NCI-H2196 (cell line): ENCODE measurements at regions not wholly inside any gene's neighbourhood (a gene's known extent, or its start where the extent isn't known, plus 50 kb on each side); places are given as distances from the start of the nearest gene placed in this dataset.

Source experiments
- DNase-seq: peaks from one replicate; lab custom pipeline; 2025; ENCODE audit not compliant: unreplicated experiment; lab: John Stamatoyannopoulos, UW

DNA sequence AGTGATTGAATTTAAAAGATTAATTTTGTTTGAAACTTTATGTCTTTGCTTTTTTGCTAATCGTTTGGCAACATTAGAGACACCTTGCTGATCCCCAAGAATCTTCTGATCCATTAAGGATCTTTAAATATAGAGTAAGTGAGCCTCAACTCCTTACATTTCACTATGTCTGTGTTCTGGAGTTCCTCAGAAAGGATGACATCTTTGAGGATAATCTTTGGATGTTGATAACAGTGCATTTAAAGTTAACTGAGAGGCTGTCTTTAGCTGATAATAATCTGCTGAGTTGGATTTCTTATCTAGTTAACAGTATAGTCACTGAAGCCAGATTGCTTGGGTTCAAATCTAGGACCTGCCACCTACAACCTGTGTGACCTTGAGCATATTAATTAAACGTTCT, 221.6 kb upstream of the EMCN start:
- DNase-seq: no peak

DNA sequence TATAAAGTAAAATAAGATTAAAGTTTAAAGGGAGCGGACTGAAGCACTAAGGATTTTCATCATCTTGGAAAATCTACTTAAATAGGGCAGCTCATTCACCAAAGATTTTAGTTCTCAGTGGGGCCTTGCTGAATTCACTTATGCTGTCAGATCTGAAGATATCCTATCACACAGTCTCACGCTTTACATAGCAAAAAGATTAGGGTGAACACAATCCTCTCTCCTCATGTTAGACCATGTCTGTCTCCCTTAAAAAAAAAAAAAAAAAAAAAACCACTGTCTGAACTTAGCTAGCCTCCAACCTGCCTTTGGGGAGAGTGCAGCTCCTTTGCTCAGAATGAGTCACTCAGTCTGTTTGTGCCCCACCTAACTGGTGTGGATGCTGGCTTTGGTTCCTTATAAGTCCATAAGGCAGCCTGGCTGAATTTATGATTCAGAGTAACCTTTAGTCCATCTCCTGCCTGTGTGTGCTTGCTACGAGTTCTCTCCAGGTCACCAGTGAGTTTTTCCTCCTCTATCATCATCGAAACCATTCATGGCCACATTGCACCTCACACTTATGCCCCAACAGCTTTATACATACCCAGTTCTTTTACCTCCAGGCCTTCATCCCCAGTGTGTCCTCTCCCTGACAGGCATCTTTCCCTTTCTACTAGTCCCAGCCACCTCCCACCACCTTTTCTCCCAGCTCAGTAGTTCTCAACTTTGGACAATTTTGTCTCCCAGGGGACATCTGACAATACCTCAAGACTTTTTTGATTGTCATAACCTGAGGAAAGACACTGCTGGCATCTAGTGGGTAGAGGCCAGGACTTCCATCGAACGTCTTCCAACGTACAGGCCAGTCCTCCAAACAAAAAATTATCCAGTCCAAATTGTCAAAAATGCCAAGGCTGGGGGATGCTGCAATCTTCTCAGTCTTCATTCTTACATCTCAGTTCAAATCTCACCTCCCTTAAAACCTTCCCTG, 220.7 kb upstream of the EMCN start:
- DNase-seq: no peak

DNA sequence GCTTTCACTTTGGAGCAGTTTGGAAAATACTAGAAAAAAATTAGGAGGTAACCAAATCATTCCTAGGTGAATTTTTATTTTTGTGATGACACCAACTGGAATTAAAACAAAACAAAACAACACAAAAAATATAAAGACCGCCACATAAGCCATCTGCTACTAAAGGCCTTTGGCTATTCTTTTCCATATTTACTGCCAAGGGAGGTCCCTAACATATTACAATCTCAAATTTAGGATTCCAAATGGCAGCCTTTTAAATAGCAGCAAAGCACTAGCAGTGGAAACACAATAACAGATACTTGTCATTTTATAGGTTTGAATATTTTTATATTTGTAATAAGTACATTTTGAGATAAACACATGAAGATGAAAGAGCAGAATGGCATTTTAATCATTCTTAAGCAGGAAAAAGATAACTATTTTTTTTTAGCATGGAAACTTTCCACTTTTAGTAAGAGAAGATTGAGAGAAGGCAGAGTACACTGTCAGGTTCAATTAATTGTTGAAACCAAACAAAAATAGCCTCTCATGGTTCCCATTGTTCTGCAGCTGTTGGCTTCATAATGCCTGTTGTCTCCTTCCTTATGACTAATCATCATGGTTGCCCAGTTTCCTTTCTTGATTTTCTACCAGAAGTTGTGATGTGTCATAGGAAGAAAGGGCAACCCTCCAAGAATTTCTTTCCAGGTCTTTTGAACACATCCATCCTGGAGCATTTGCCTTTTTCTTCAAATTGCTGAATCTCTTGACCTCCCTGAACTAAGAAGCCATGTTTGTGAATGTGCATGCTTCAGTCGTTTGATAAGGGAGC, 219.0 kb upstream of the EMCN start:
- DNase-seq: no peak

DNA sequence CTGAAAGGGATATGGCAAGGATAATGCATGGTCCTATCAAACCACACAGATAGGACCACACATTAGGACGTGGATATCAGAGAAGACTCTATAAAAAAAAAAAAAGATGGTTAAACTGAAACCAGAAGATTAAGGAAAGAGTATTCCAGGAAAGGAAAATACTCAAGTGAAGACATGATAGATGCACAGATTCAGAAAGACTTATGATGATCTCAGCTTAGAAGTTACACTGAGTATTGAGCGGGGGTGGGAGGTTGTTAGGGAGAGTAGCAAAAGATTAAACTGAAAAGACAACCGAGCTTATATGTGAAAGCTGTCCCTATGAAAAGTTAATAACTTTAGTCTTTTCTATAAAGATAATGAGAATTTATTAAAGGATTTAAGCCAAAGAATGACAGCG, 211.0 kb upstream of the EMCN start:
- no peak for DNase-seq

DNA sequence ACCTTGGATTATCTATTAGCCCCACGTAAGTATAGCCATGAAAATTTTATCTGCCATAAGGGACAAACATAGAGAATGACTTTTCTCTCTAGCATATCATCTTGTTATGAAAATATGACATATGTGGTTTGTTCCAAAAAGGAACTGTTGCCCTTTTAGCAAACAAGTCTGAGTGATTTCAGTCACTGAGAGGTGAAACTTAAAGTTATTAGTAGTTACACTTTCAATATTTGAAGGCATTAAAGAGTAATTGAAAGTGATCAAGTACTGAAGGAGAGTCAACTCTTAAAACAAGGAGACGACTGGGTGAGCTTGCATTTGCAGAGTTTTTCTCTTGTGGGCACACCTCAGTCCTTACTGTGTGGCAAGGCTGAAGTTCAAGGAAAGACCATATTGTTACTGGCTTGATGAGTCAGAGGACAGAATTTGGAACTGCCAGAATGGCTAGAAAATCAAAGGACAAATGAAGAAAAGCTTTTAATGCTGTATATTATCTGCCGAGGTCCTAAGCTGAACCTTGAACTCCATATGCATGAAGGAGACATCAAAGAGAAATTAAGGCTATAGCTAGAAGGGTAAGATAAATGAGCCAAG, 205.1 kb upstream of the EMCN start:
- DNase-seq: no peak

DNA sequence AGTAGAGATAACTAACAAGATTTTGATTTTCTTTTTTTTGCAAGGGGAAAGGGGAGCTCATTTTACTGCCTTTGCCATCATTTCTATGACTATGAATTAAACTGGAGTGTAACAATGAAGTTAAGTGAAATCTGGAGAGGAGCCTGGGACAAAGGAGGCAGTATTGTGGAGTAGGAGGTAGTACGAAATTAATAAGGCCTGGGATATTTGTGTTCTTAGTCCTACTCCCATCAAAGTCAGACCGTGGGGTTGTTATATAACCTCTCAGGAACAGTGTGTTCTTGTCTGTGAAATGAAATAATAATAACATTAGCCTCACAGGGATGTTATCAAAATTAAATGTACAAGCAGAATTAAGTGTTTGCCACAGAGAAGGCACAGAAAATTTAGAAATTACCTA, 204.3 kb upstream of the EMCN start:
- no peak for DNase-seq

DNA sequence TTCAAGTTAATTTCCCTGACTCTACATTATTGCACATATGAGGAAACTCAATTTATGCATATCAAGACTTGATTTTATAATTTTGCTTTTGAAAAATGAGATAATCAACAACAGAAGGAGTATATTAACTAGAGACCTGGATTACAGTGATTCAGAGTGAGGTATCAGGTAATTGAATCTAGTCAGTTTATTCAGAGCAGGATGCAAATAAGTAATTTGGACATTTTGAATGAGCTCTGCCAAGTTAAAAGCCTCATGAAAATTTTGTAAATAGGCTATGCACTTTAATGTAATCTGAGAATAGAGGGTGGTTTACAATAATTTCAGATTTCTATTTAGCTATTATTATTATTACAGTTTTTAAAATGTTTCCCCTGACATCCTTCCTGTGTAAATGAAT, 203.7 kb upstream of the EMCN start:
- no peak for DNase-seq

DNA sequence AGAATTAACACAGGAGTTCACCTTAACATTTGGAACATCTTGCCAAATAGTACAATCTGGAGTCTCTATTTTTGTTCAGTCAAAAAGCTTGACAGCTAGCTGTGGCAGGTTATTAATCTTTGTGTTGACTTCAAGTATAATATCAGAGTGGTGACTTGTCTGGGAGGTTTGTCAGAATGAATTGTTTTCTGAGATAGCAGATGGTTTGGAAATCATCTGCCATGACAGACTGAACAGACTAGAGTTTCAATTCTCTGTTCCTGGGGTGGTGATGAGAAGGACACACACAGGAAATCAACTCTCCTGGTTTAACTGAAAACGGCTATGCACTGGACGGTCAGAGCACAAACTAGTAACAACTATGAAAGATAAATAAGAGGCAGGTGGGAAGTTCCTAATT, 203.3 kb upstream of the EMCN start:
- no peak for DNase-seq

DNA sequence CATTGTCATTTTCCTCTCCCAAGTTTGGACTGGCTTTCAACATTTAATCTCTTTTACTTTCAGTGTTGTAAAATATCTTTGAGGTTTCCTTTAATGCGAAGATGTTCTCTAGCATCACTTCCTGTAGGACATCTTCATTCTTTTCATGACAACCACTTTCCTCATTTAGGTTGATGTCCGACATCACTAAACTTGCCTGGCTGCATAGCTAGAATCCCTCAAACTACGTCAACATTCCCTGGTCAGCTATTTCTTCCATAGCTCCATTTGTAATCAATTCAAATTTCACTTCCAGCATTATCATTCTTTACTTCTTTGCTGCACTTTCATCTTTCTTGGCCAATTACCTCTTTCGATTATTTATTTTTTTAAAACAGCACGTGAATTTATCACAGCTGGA, 198.6 kb upstream of the EMCN start:
- DNase-seq: no peak

DNA sequence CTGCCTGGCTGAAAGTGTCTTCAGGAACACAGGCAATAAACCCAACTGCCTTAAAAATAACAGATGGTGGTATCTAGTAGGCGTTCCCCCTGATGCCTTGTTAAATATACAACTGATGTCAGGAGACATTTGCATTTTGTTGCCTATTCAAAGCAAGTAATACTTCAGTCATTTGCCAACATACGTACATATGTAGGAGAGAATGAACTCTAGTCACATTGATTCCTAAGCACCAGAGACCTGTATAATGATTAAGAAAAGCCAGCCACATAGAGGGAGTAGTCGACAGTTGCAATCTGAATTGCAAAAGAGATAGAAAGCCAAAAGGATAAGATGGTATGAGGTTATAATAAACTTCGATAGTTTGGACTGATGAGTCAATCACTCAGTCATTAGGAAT, 191.0 kb upstream of the EMCN start:
- no peak for DNase-seq

DNA sequence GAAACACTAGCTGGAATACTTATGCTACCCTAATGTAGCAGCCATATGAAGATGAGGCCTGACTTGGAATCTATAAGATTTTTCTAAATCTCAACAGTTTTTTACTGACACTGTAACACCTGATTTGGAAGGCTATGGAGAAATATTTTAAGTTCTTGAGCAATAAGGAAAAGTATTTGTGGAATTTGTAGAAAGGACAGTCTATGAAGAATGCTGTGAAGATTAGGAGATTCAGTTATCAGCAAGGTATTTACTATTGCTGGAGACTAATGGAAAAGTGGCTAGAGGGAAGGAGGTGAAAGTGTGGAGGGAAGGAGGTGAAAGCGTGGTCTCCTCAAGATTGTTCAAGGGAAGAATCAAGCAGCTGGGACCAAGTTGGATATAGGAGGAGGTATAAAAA, 190.0 kb upstream of the EMCN start:
- no peak for DNase-seq

DNA sequence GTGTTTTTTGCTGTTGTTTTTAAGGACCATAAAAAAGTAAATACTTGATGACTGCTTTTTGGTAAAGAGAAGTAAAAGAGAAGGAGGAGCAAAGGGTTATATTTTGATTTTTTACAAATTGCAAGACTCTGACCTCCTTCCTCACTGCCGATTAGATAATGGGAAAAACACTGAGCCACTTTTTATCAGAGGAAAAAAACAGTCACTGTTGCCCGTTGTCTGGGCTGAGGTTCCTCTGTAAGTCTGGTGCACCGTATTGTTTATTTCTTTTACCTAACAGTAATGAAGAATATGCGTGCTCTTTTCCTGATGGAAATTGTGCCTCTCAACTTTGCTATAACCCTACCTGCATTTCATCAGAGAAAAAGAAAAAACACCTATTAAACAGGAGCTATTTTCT, 178.7 kb upstream of the EMCN start:
- DNase-seq: no peak

DNA sequence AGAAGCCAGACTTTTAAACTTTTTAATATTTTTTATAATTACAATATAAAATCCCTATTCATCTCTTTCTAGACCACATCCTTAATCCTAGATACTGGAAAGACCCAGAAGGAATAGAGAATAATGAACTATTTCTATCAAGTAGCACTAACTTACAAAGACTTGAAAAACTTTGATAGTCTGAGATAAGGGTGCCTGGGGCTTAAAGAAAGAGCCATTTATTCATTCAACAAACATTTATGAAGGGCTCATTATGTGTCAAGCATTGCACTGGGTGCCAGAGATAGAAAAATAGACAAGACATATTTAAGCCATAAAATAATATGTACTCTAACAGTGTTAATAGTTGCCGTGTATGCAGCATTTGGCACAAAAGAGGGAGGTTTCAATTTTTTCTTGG, 178.0 kb upstream of the EMCN start:
- no peak for DNase-seq

DNA sequence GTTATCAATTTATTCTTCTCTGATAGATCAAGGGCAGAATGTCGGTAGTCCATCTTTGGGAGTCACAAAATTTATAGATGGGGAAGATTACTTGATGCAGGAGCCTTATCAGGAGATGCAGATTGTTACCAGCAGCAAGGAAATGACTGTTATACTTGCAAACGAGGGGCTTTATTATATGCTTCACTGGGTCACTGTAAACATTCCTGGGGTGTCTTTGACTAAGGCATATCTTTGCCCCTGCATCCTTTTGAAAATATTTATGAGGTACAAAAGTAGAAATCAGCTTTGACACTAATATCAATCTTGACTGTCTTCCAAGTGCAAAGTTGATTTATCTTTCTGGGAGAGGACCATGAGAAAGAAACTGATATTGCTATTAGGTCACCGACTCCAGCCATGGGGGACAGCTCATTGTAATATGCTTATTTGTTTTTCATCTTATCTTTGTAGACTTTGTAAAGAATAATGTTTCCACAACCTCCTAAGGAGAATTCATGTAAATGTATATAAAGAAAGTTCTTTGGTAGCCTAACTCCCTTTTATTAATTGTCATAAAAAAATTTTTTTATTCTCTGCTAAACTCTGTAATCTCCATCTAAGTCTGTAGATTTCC, 177.3 kb upstream of the EMCN start:
- DNase-seq: no peak

DNA sequence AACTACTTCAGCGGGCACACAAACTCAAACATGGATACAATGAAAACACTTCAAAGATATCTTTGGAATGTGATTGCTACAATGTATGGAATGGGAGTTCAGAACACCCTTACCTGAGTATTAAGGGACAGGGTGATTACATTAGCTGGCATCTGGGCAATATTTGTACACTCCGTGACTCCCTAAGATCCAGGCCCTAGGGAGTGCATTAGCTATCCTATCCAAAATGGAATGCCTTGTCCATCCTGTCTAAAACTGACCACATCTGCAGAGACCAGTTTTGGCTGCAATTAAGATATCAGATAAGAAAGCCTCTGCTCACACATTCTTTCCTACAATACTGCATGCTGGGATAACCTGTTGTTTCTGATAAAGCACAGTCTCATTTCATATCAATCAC, 176.6 kb upstream of the EMCN start:
- DNase-seq: no peak

DNA sequence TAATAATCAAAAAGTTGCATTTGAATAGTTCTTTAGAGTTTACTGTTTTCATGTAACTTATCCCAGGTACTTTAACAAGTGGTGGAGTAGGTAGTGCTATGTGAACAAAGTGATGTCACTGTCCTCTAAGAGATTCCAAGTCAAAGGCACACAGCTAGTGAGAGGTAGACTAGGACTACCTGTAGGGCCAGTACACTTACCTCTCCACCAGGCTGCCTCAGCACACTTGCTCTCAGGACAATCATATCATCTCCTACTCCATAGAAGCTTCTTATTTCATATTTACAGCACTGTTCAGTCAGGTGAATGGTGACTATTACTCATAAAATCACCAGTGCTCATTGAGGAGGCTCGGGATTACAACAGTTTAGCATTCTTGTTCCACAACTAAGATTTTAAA, 173.0 kb upstream of the EMCN start:
- no peak for DNase-seq

DNA sequence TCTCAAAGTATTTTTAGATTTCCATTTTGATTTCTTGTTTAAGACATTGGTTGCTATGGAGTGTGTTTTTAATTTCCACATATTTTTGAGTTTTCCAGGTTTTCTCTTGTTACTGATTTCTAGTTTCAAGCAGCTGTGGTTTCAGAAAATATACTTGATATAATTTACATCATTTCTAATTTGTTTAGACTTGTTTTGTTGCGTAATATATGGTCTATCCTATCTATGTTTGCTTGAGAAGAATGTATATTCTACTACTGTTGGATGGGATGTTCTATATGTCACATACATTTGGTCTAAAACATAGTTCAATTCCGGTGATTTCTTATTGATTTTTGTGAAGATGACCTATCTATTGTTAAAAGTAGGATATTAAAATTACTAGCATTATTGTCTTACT, 170.5 kb upstream of the EMCN start:
- DNase-seq: no peak

DNA sequence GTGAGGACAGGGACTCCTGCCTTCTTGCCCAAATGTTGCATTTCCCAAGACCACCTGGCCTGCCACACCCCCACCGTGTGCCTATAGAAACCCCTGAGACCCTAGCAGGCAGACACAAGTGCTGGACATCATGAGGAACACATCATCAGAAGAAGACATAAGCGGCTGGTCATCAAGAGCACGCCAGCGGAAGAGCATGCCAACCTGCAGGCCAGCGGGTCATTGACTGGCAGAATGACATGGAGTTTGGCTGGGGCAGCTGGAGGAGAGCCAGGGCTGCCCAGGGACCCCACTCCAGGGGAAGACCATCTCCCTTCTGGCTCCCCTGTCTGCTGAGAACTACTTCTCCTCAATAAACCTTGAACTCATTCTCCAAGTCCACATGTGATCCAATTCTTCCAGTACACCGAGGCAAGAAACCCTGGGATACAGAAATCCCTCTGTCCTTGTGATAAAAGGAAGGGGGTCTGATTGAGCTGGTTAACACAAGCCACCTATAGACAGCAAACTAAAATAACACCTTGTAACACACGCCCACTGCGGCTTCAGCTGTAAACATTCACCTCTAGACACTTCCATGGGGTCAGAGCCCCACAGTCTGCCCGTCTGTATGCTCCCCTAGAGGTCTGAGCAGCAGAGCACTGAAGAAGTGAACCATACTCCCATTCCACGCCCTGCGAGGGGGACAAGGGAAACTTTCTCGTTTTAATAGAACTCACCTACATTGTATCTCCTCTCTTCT, 164.8 kb upstream of the EMCN start:
- no peak for DNase-seq

DNA sequence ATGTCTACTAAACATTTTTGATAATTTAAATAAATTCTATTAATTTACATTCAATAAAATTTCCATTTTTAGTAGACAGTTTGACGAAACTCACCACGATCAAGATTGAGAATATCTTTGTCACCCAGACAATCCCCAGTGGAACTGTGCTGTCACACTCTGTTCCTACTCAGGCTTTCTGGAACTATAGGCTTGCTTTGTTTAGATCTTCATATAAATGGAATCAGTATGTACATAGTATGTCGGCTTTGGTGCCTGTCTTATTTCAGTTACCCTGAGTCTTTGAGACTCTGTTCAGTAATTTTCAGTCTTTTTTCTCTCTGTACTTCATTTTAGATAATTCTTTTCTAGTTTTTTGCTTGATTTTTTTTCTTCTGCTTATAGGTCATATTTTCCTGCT, 163.5 kb upstream of the EMCN start:
- DNase-seq: no peak

DNA sequence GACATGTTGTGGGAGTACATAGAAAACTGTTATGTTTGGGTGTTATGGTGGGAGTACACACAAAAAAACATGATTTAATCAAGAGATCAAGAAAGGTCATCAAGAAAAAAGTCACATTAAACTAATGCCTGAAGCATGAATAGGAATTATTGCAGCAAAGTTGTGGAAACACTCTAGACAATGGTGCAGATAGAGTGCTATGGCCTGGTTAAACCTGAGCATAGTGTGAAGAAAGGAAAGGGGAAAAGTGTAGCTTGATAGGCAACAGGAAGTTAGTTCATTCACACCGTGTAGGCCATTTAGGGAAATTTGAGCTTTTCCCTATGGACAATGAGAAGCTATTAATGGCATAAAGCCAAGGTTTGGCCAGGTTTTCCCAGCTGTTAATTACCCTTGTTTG, 162.1 kb upstream of the EMCN start:
- no peak for DNase-seq

DNA sequence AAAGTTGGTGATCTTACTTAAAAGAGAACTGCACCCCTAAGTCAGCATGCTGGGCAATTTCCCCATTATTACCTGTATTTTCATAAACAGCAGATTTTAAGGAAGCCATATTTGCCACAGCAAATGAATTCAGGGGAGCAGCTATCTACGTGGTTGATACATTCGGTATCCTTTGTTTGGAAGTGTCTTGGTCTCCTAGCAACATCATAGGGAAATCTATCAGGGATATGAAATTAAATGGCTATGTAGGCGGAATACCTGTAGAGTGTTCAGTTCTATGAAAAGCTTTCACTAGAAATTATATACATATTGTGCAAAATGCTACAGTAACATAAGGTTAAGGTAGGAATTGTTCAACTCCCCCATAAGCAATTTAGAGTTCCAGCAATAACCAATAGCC, 157.2 kb upstream of the EMCN start:
- DNase-seq: no peak
